ENCODE measurements at regions not wholly inside any gene's neighbourhood (a gene's known extent, or its start where the extent isn't known, plus 50 kb on each side); places are given as distances from the start of the nearest gene placed in this dataset.

DNA sequence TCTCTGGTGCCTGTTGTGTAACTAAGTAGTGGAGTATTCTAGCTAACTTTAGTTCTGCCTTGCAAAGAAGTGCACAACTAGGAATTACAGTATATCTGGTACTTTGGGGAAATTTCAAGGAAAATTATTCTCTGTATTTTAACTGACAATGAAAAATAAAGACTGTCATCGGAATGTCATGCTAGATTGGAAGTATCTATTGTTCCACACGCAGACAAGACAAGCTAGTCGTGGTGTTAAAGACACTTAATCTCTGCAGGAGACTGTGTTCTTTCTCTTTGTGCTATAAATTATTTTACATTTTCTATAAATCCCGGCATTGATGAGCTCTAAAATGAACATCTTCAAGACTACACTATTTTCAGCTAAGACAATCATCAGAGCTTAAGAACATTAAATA lies 1068.8 kb upstream of the ADGRL4 start:
- no peak for DNase-seq

DNA sequence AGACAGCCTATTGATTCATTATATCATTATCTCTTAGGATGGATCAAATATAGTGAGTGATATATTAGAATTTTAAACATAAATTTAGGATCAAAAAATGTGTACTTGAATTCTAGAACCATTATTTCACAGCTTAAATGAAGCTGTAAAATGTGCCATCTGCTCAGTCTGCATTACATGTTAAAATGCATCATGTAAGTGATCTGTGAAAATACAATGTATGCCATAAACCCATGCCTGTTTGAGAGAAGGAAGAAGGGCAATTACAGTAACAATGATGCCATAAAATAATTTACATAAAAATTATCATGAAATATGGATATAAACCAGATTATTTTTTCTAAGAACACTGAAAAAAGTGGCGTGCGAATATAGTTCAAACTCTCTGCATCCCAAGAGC lies 1066.0 kb upstream of the ADGRL4 start:
- no peak for DNase-seq

DNA sequence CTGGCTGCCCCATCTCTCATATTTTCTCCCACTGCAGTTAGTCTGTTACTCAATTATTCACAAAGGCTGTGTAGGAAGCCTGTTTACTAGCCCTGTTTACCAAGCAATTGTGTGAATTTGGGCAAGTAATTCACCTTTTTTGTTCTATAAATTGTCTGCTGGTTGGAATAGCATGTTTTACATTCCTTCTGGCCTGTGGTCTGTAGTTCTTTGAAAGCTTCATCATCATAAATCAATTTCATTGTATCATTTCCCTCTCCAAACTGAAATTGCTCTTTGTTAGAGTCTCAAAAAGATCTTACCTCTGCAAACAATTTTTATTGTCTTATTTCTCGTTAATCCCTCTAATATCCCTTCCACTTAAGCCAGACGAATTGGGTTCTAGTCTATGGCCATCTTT lies 1059.5 kb upstream of the ADGRL4 start:
- no peak for DNase-seq

DNA sequence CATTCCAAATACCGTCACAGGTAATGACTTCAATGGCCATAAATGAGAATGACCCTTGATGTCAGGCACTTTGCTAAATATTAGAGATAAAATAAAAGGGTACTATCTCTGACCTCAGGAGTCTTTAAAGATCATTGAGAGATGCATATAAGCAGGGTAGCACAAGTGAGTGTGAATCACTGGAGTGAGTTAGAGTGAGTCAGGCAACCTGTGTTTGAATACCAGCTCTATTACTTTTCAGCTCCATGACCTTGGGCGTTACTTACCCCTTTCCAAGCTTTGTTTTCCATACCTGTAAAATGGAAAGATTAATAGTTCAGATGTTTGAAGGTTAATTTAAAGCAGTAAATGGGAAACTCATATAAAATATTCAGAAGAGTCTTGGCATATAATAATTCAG lies 1058.0 kb upstream of the ADGRL4 start:
- no peak for DNase-seq

DNA sequence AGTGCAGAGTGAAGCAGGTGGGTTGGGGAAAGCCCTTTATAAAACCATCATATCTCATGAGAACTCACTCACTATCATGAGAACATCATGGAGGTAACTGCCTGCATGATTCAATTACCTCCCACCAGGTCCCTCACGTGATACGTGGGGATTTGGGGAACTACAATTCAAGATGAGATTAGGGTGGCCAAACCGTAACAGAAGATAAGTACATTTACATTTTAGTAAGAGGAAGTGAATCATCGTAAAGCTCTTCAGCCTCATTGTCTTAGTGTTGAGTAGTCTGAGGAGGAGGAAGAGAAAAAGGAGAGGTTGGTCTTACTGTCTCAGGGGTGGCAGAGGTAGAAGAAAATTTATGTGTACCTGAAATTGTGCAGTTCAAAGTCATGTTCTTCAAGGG lies 1053.4 kb upstream of the ADGRL4 start:
- DNase-seq = no peak

DNA sequence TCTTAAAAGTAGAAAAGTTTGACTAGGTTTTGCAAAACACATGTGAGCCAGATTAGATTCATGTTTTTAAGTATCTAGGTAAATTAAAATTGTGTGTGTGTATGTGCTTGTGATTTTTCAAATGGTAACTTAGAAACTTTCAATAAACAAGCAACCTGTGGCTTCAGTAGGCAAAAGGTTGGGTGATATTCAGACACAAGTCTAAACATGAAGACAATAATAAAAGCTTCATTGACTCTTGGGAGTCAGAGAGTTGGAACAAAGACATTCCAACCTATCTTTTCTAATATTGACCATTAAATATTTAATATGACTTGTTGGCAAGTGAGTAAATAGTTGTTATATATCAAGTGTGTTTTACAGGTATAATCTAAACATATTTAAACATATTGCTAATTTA lies 1049.6 kb upstream of the ADGRL4 start:
- DNase-seq = no peak

DNA sequence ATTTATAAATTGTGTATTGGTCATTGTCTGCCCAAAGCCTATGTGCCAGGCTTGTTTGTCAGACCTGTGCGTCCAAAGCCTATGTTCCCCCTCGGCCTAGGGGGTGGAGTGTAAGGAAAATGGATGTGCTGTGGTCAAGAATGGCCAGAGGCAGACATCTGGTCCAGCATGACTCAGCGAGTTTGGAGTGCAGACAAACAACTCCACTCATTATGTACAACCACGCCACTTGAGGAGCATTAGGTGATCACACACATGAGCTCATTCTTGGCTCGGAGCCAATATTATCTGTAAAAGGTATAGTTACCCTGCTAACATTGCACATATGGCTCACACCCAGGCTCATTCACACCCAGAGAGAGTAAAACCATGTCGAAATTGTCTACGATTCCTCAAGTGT lies 1047.6 kb upstream of the ADGRL4 start:
- DNase-seq = peak; percentile 94

DNA sequence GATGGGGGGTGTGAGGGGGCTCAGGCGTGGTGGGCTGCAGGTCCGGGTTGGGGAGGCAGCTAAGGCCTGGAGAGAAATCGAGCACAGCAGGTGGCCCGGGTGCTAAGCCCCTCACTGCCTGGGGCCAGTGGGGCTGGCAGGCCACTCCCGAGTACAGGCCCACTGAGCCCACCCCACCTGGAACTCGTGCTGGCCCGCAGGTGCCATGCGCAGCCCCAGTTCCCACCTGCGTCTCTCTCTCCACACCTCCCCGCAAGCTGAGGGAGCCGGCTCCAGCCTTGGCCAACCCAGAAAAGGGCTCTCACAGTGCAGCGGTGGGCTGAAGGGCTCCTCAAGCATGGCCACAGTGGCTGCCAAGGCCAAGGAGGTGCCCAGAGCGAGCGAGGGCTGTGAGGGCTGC lies 1047.1 kb upstream of the ADGRL4 start:
- DNase-seq = no peak

DNA sequence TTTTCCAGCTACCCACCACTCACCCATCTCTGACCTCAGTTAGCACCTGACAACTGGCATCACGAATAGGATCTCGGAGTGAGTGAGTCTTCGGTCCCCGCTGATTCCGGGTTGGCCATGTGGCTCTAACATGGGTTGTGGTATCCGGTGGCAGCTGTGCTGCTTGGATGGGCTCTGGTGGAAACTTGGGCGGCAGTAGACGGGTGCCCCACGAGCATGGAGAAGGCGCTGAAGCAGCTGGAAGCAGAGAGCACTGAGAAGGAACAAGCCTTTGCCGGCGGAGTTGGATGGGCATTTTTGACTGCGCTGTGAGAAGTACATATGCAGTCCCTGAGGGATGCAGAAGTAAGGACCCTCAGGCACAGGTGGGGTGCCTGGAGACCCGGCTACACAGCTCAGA lies 1044.0 kb upstream of the ADGRL4 start:
- DNase-seq = no peak

DNA sequence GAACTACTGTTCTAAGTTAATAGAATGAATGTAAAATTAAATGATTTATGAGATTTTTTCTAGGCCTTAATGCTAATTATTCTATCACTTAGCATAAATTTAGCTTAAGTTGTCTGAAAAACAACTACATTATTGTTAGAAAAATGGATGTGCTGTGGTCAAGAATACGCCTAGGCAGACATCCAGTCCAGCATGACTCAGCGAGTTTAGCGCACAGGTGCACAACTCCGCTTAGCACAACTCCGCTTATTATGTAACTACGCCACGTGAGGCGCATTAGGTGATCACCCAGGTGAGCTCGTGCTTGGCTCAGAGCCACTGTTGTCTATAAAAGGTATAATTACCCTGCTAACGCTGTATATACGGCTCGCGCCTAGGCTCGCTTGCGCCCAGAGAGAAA lies 1043.6 kb upstream of the ADGRL4 start:
- no peak for DNase-seq

DNA sequence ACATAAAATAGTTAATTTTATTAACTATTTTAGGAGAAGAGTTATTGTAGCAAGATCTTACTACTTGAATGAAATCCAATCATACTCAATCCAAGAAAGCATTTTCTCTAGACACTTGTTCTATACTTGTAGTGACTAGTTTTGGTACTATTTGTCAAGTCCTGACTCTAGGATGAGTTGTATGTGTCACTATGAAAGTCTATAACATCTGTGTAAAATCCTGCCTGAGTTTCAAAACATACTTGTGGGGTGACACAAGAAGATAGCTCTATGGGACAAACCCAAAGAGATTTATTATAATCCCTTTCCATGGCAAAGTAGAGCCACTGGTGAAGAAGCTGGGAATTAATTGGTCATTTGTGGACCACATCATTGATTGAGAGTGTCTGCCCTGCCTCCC lies 1042.2 kb upstream of the ADGRL4 start:
- no peak for DNase-seq

DNA sequence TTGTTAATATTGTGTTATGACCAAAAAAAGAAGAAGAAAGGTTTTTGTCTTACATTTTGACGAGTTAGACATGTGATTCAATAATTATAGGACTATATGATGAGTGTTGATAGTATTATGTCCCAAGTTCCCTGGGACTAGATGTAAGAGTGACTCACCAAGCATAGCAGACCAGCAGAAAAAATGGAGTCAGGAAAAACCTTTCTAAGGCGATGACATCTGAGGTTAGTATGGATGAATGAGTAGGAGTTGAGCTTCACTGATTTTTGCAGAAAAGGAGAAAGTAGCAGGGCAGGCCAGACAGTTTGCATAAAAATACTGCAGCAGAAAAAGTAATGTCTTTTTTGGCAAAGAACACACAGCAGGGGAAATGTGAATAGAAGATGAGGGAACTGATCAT lies 1041.3 kb upstream of the ADGRL4 start:
- no peak for DNase-seq

DNA sequence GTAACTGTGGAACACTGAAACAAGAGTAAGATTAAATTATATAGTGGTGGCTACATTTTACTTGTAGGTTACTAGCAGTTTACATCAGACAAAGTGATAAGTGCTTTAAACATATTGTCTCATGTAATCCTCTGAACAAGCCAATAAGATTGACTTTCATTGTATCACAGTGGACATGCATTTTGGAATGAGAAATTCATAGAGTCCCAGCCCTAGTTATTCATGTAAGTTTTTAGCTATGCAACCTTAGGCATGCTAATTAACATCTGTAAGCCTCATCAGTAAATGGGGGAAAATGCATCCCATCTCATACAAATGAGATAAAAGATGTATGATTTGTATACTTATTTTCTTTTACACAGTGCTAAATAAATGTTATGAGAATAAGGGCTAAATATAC lies 1038.1 kb upstream of the ADGRL4 start:
- no peak for DNase-seq

DNA sequence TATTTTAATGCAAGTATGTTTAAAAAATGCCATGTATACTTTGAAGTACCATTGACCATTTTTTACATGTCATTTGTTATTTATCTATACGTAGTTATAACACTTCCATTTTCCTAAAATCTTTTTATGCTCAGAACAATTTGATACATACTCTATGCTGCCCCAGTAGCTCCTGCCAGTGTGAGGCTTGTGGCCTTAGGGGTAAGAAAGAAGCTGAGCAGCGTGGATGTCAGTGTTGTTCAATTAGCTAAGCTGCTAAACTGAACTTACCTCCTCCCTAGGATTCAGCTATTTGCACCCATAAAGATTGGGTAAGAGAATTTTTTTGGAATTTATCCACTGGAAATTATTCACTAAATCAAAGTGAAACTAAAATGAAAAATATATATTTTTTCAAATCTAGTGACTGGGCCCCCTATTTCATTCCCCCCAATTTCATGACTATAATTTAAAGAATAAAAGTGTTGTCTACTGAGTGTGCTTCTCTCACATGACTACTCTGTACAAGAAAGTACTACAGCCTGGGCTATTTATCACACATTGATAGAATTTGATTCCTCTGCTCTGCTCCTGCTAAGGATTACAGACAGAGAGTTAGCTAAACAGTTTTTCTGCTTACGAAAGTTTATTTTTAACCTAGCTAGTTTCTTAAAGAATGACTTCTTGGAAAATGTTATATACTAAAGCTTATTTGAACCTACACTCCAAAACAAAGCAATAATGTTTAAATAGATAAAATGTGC lies 1030.3 kb upstream of the ADGRL4 start:
- no peak for DNase-seq

DNA sequence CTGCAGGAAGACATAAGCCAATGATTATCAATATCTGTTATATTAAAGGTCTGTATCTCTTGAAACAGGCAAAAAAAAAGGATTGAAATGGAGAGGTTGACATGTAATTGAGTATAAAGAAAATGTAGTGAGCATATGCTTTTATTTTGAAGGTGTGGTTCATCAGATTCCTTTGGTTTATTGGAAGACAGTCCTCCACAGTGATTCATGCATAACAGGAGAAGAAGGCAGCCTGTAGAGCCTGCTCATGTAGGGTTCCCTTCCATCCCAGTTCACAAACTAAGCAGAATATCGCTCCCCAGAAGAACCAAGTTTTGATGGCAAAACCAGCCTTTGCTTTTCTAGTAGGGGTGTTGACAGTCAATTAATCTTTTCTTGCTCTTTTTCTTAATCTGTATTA lies 1016.8 kb upstream of the ADGRL4 start:
- no peak for DNase-seq

DNA sequence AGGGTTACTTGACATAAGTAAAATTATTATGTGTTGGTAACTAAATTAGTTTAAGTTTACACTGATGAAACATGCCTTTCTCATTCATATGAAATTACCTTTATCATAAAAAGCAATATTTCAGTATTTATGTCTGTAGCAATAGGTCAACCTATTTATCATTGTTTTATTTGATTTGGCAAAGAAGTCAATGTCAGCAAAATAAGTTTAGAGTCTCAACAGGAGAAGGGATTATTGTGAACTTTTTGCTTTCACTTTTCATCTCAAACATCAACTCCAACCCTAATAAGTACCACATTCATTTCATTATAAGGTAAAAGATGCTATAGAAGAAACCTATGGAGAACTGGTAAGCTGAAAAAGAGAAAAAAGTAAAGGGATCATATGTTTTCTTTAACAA lies 1015.4 kb upstream of the ADGRL4 start:
- DNase-seq = no peak

DNA sequence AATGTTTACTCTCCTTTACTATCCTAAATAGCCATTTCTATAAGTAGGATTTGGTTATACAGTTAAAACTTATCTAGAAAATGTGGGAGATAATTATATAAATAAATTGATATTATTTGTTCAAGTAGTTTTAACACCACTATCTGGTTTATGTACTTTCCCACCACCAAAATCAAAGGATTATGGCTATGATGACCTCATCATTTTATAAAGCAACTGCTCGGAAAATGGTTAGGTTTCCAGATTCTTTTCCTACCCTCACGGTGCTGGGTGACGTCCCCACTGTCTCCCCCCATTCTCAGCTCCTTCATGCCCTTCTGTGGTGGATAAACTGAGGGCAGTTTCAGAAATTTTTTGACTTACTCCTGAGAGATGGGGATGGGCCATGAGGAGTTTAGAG lies 1011.8 kb upstream of the ADGRL4 start:
- DNase-seq = no peak

DNA sequence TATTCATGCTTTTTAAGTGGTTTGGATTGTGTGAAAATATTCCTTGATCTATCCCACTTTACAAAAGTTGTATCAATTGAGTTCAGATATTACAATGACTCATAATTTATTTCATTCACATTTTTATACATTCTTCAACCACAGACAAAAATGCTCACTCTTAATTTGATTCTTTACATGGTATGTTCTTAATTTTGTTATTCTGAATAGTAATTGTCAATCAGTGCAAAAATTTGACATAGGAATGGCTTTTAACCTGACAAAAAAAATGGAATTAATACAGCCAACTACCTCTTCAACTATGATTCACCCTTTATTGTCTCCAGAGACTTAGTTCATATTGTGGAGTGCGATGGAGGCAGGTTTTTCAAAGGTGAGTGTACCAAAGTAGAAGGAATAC lies 1002.4 kb upstream of the ADGRL4 start:
- no peak for DNase-seq

DNA sequence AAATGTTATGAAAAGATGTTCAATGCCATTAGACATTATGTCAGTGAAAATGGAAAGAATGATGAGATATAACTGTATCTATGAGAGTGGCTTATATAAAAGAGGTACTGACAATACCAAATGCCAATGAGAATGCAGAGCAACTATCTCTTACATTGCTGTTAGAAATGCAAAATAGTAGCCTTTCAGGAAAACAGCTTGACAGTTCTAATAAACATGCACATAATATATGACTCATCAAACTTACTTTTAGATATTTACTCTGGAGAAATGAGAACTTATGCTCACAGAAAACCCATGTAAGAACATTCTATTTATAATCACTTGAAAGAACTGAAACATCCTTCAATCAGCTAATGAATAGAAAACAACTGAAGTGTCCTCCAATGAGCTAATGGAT lies 996.7 kb upstream of the ADGRL4 start:
- no peak for DNase-seq

DNA sequence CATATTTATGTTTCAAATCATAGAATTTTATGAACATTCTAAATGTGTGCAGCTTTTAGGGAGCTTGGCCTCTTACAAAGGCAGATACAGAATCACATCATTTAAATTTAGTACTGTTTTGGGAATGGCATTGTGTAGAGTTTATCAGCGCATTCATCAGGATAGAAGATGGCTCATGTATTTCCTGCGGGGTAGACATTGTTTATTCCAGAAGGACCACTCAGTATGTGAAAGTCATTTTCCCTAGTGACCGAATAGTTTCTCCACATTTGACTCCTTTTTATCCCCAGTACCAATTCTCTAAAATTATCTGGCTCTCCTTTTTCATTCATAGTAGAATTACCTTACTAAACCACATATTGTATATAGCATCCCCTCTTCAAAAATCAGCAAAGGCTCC lies 981.9 kb upstream of the ADGRL4 start:
- DNase-seq = no peak

DNA sequence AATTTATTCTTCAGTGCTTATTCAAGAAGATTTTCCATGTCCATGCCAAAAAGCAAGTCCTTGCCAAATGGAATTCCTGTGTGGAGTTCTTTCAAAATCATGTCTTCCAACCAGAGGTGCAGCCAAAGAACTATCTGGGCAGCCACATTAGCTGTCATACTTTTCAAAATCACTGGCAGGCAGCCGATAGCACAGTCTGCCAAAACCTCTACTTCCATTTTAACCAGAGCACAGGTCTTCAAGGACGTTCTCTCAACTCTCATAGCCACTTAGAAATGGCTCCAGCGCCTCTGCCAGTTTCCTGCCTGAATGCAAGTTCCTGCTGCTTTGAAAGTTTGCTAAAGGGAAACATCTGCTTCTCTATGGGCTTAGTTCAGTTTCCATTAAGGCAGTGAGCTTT lies 975.7 kb upstream of the ADGRL4 start:
- DNase-seq = no peak

DNA sequence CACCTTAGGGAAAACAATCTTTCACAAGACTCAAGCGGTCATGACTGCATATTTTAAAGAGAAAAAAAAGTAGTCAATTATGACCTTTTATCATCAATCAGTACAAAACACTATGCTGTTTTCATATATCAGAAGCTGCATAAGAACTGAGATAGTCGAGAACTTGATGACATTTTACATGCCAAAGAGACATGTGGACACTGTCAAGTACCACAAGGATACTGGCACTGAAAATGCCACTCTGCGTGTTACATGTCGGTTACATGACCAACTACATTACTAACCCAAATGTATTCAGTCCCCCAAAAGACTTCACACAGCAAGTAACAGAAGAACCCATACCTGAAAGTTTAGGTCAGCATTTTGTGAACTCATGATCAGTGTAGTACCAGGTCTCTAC lies 975.0 kb upstream of the ADGRL4 start:
- DNase-seq = no peak

DNA sequence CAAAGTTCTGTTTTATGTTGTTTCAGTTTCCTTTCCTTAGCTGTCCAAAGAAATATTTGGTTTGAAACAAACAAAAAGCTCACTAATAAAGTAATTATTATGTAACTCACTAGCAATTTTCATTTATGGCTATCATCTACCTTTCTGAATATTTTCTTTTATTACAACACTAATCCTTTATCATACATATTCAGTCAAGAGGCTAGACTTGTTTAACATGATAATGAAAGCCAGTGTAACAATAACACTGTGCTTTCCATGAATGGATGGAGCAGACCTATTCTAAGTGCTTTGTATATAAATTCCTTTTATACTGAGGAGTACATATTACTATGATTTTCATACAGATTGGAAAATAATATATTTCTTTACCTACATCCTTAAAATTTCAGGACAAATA lies 972.8 kb upstream of the ADGRL4 start:
- no peak for DNase-seq

DNA sequence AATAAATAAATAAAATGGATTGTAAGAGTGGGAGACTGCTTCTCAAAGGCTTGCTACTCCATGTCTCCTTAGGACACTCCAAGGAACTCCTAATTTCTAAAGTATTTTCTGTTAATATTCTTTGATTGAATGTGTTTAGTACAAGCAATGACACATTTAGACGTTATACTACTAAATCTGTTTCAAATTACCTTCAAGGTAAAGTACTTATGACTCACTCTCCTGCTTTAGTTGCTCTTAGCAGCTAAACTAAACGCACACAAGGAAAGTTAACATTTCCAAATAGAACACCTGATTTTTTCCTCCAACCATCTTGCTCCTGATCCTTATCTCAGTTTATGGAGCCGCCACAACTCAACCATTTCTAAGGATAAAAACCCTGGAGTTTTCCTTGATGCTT lies 969.8 kb upstream of the ADGRL4 start:
- no peak for DNase-seq

DNA sequence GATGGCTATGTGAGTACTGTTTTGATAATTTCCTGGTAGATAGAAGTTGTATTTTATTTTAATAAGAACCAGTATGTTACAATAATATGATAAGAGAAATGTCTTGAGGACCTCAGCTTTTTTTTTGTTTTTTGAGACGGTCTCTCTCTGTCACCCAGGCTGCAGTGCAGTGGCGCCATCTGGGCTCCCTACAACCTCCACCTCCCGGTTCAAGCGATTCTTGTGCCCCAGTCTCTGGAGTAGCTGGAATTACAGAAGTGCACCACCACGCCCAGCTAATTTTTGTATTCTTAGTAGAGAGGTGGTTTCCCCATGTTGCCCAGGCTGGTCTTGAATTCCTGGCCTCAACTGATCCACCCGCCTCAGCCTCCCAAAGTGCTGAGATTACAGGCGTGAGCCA lies 968.1 kb upstream of the ADGRL4 start:
- no peak for DNase-seq

DNA sequence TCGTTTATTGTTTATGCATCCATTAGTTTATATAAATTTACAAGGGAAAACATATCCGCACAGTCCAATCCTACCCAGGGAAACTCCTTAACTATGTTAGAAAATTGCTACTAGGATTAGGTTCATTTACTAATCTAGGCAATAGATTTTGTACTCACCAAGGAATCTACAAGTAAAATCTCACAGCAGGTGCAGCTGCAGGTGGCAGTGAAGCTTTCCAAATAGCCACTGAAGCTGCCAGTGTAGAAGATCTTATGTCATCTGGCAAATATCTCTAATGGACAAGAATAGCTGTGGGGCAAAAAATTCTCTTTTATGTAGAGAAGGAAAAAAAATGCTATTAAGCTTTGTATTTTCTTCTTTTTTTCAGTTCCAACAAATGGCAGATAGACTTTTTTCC lies 963.4 kb upstream of the ADGRL4 start:
- no peak for DNase-seq

All from NCI-H1436 (cell line).